Calu3 (cell line): ENCODE measurements at regions not wholly inside any gene's neighbourhood (a gene's known extent, or its start where the extent isn't known, plus 50 kb on each side); places are given as distances from the start of the nearest gene placed in this dataset.
A peak's percentile ranks its signal among the peaks of the same experiment; 100 is the strongest.

Experiments used
- BruUV-seq: library from RNA; stranded (reverse); fragments of 400-500 nt; replicated peaks from 2 replicates; lab custom pipeline; 2021; lab: Mats Ljungman, UMichigan
- CTCF ChIA-PET: fragments of 300-600 bp; sonication (Branson Sonifier 250); formaldehyde crosslinking; loops from one replicate; lab custom pipeline; 2022; ENCODE audit warnings: antibody characterized with exemption; lab: Charles Lee
- DNase-seq: peaks from one replicate; pipeline ENCODE4 v3.0.0; 2022
- H3K27ac Mint-ChIP-seq: one replicate; pipeline ENCODE4 v1.8.0; 2022; ENCODE audit warnings: mixed read lengths; ENCODE audit not compliant: unreplicated experiment
- H3K27me3 Mint-ChIP-seq: one replicate; pipeline ENCODE4 v1.8.0; 2022; ENCODE audit warnings: mixed read lengths; ENCODE audit not compliant: unreplicated experiment
- H3K36me3 Mint-ChIP-seq: one replicate; pipeline ENCODE4 v1.8.0; 2022; ENCODE audit warnings: mild to moderate bottlenecking, moderate library complexity, mixed read lengths; ENCODE audit not compliant: insufficient read depth, unreplicated experiment
- H3K4me1 Mint-ChIP-seq: one replicate; pipeline ENCODE4 v1.8.0; 2022; ENCODE audit warnings: mild to moderate bottlenecking, low read depth, mixed read lengths; ENCODE audit not compliant: unreplicated experiment
- H3K4me3 Mint-ChIP-seq: one replicate; pipeline ENCODE4 v1.8.0; 2022; ENCODE audit warnings: mild to moderate bottlenecking, low read depth, moderate library complexity, mixed read lengths; ENCODE audit not compliant: unreplicated experiment
- H3K9me3 Mint-ChIP-seq: one replicate; pipeline ENCODE4 v1.8.0; 2022; ENCODE audit warnings: low read depth, mixed read lengths; ENCODE audit not compliant: unreplicated experiment
- CTCF ChIP-seq: fragments of 200-600 bp; IDR thresholded peaks from one replicate; pipeline ENCODE4 v1.8.0; 2022; ENCODE audit warnings: antibody characterized with exemption; ENCODE audit not compliant: unreplicated experiment
- intact Hi-C: fragments of 100-400 bp; cut with micrococcal nuclease; formaldehyde crosslinking; loops from one replicate; pipeline ENCODE4 v1.10.0; 2022; ENCODE audit not compliant: unreplicated experiment

- no peak for TF ChIP-seq CTCF
- CTCF ChIA-PET = no interaction called here
- intact Hi-C loops = no loop called here
- H3K4me1 Mint-ChIP-seq = no peaks in the 10 kb centered on the region
- H3K27ac Mint-ChIP-seq = no peak overlapping the region
- no peaks in the 10 kb centered on the region for H3K36me3 Mint-ChIP-seq
- no peaks in the 10 kb centered on the region for H3K27me3 Mint-ChIP-seq
- no peaks in the 10 kb centered on the region for H3K9me3 Mint-ChIP-seq
- BruUV-seq = no TSS peak
- no peak for DNase-seq
- H3K4me3 Mint-ChIP-seq = no peak overlapping the region
Measured at GRCh38 chr4:175351473-175351872, 433.3 kb downstream of the ADAM29 start.

GRCh38 chr4:175369087-175369486 lies 443.0 kb downstream of the GPM6A start:
- no peaks in the 10 kb centered on the region for H3K27me3 Mint-ChIP-seq
- H3K27ac Mint-ChIP-seq = no peak overlapping the region
- no TSS peak for BruUV-seq
- intact Hi-C loops = no loop called here
- DNase-seq = no peak
- CTCF ChIA-PET = no interaction called here
- H3K9me3 Mint-ChIP-seq = no peaks in the 10 kb centered on the region
- H3K4me3 Mint-ChIP-seq = no peak overlapping the region
- H3K36me3 Mint-ChIP-seq = no peaks in the 10 kb centered on the region
- TF ChIP-seq CTCF = no peak
- H3K4me1 Mint-ChIP-seq = no peaks in the 10 kb centered on the region

DNA sequence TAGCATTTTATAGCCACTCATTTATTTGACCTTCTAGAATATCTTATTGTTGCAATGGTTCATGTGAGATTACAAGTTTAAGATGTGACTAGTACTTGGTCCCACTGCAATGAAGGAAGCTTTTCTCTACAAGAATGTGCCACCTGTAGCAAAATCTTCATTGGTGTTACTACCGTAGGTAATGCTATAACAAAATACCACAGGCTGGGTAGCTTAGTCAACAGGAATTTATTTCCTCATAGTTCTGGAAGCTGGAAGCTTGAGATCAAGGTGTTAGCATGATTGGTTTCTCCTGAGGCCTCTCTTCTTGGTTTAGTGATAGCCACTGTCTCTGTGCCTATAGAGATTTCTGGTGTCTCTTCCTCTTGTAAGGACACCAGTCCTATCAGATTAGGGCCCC lies 441.0 kb downstream of the GPM6A start:
- no peak overlapping the region for H3K4me3 Mint-ChIP-seq
- no peak for TF ChIP-seq CTCF
- H3K27ac Mint-ChIP-seq = no peak overlapping the region
- H3K27me3 Mint-ChIP-seq = no peaks in the 10 kb centered on the region
- DNase-seq = peak; percentile 13
- H3K4me1 Mint-ChIP-seq = no peaks in the 10 kb centered on the region
- CTCF ChIA-PET = no interaction called here
- BruUV-seq = no TSS peak
- H3K36me3 Mint-ChIP-seq = no peaks in the 10 kb centered on the region
- intact Hi-C loops = loop anchor here (5.0 to 10.0 kb wide), 2 partner anchors 46 to 164 kb away; no protein-coding TSS in a partner anchor
- H3K9me3 Mint-ChIP-seq = no peaks in the 10 kb centered on the region

DNA sequence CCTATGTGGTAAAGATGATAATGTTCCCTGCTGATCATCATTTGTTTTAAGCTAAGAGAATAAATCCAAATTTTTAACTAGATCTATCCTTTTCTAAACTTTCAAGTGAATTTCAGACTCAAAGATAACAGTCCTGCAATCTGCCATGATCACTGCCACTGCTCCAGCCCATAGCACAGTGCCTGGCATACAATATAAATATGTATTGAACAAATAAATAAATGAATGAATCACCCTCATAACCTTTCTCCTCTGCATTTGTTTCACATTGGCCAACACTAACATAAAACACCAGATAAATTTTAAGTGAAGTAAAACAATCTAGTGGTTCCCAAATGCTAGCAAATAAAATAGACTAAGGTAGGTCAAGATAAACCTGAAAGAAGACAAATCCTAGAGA lies 439.0 kb downstream of the GPM6A start:
- no peaks in the 10 kb centered on the region for H3K9me3 Mint-ChIP-seq
- BruUV-seq = no TSS peak
- TF ChIP-seq CTCF = no peak
- CTCF ChIA-PET = no interaction called here
- H3K4me1 Mint-ChIP-seq = no peaks in the 10 kb centered on the region
- intact Hi-C loops = loop anchor here (5.0 to 10.0 kb wide), 2 partner anchors 44 to 162 kb away; no protein-coding TSS in a partner anchor
- no peaks in the 10 kb centered on the region for H3K27me3 Mint-ChIP-seq
- no peak overlapping the region for H3K4me3 Mint-ChIP-seq
- DNase-seq = no peak
- H3K27ac Mint-ChIP-seq = no peak overlapping the region
- H3K36me3 Mint-ChIP-seq = no peaks in the 10 kb centered on the region
